HFFc6 (cell line): ENCODE measurements at regions not wholly inside any gene's neighbourhood (a gene's known extent, or its start where the extent isn't known, plus 50 kb on each side); places are given as distances from the start of the nearest gene placed in this dataset.

Experiments used
- DNase-seq: peaks from one replicate; pipeline ENCODE4 v3.0.0-alpha.2; 2018
- H3K27ac Mint-ChIP-seq: 2 replicates; pipeline ENCODE4 v1.8.0; 2020; ENCODE audit warnings: mild to moderate bottlenecking, mixed read lengths
- H3K27me3 Mint-ChIP-seq: 2 replicates; pipeline ENCODE4 v1.8.0; 2021; ENCODE audit warnings: mild to moderate bottlenecking, moderate library complexity, mixed read lengths; ENCODE audit not compliant: insufficient read depth
- H3K36me3 Mint-ChIP-seq: 2 replicates; pipeline ENCODE4 v1.8.0; 2021; ENCODE audit warnings: low read depth, mixed read lengths
- H3K4me1 Mint-ChIP-seq: 2 replicates; pipeline ENCODE4 v1.8.0; 2020; ENCODE audit warnings: low read depth, mixed read lengths
- H3K4me3 Mint-ChIP-seq: 2 replicates; pipeline ENCODE4 v1.8.0; 2020; ENCODE audit warnings: mild to moderate bottlenecking, moderate library complexity, mixed read lengths
- H3K9me3 Mint-ChIP-seq: 2 replicates; pipeline ENCODE4 v1.8.0; 2020; ENCODE audit warnings: mild to moderate bottlenecking, mixed read lengths
- TF ChIP-seq, protein P1 (sequence below): fragments of 200-600 bp; sonication (generic); IDR thresholded peaks from 2 replicates; pipeline ENCODE4 v1.5.0; 2021; ENCODE audit warnings: antibody characterized with exemption, mild to moderate bottlenecking

DNA sequence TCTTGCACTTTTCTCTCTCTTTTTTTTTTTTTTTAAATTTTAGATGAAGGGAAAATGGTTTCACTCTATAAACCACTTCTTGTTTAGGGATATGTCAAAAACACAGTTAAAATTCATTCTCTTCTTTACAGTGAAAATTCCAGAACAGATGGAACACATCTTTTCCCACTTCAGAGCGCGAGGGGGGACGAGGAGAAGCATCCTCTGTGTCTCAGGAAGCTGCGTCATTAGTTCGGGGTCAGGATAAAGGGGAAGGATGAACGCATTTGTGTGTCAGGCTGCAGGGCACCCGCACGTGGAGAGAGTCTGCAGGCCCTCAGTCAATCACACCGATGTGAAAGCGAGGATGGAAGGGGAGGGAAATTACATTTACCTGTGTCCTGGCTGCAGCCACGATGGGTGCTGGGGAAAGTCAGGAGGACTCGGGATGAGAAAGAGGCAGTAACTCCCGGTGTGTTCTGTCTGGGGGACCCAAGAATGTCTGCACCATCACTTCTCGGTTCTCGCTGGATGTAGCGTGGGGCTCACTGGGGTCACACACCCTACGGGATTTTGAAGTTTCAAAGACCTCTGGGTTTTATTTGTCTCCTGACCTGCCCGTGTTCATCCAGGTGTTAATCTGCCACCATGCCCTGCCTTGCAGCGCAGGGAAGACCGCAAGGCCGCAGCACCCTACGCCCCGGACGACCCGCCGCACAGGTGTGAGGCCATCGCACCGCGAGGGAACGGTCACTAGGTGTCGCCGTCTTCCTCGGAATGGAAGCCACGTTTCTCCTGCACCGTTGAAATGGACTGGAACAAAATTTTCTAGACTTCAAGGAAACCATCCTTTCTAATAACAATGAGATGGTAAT, 66.7 kb upstream of the PITRM1 start:
- peaks cover 6% of the 10 kb centered on the region; the same call in 1 of the 2 replicates for H3K4me1 Mint-ChIP-seq
- TF ChIP-seq, protein P1, sequence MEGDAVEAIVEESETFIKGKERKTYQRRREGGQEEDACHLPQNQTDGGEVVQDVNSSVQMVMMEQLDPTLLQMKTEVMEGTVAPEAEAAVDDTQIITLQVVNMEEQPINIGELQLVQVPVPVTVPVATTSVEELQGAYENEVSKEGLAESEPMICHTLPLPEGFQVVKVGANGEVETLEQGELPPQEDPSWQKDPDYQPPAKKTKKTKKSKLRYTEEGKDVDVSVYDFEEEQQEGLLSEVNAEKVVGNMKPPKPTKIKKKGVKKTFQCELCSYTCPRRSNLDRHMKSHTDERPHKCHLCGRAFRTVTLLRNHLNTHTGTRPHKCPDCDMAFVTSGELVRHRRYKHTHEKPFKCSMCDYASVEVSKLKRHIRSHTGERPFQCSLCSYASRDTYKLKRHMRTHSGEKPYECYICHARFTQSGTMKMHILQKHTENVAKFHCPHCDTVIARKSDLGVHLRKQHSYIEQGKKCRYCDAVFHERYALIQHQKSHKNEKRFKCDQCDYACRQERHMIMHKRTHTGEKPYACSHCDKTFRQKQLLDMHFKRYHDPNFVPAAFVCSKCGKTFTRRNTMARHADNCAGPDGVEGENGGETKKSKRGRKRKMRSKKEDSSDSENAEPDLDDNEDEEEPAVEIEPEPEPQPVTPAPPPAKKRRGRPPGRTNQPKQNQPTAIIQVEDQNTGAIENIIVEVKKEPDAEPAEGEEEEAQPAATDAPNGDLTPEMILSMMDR, result peak; percentile 94
- H3K9me3 Mint-ChIP-seq, result no peaks in the 10 kb centered on the region; the same call in 1 of the 2 replicates
- peak; percentile 49 for DNase-seq
- H3K36me3 Mint-ChIP-seq, result no peaks in the 10 kb centered on the region
- H3K27ac Mint-ChIP-seq, result no peak overlapping the region
- H3K4me3 Mint-ChIP-seq, result peak overlapping the region; percentile 27; the same call in 1 of the 2 replicates
- H3K27me3 Mint-ChIP-seq, result peaks cover 11% of the 10 kb centered on the region

DNA sequence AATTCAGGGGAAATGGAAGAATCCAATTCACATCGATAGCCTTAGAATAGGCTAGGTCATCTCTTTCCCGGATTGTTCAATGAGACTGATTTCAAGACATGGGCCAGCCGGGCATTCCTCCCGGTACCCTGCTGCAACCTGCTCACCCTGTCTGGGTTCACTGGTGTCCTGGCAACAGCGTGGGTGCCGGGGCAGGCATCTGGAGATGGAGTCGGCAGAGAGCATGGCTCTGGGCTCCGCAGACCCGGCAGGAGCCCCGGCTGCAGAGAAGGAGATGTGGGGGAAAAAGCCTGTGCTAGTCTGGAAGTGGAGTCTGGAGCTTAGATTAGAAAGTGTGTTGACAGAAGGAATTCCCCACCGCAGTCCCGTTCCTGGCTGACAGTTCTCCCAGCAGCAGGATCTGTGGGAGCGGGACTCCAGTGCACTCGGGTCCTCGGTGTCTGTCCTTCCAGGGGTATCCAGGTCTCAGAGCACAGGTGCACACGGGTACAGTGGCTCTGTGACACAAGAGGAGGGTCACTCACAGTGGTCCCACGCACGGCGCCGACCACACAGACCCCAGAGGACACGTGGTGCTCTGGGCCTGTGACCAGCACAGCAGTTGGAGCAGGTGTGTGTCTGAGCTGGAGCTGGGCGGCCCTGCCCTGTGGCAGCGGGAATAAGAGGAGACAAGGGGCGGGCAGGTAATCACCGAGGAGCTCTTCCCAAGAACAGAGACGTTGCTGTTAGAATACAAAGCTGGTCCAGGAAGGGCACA, 65.7 kb upstream of the PITRM1 start:
- H3K27me3 Mint-ChIP-seq, result peaks cover 14% of the 10 kb centered on the region
- peaks cover 6% of the 10 kb centered on the region; the same call in 1 of the 2 replicates for H3K4me1 Mint-ChIP-seq
- no peaks in the 10 kb centered on the region for H3K36me3 Mint-ChIP-seq
- no peaks in the 10 kb centered on the region; the same call in 1 of the 2 replicates for H3K9me3 Mint-ChIP-seq
- TF ChIP-seq, protein P1, result no peak
- H3K4me3 Mint-ChIP-seq, result no peak overlapping the region
- DNase-seq, result no peak
- H3K27ac Mint-ChIP-seq, result no peak overlapping the region

GRCh38 chr10:3237530-3237929, 64.9 kb upstream of the PITRM1 start:
- peaks cover 6% of the 10 kb centered on the region; the same call in 1 of the 2 replicates for H3K4me1 Mint-ChIP-seq

DNA sequence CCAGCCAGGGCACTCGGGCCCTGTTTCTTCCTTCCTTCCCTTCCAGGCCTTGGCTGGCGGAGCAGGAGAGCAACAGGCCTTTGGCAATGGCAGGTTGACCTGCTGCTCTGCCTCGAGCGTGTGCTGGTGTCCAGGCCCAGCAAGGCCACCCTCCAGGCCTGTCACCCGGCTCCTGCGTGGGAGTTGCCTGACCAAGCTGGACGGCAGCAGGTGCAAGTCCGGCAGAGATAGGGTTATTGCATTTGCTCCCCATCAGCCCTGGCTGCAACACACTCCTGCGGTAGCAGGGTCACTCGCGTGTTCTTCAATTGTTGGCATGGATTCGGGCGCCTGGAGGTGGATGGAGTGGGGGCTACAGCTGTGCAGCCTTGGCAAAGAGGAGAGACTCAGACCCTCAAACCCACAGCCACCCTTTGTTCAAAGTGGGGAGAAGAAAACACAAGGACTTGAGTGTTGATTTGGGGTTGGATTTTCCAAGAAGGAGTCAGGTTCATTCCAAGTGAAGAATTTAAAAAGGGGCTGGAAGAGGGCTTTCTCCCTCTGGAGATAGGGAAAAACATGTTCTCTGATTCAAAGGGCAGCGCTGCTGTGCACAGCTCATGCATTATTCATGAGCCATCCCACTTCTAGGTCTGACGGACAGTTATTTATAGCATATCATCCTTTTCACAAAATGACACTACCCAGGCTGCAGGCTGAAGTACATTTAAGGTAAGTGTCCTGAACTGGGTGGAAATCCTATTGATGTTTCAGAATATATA, 64.2 kb upstream of the PITRM1 start:
- TF ChIP-seq, protein P1, result no peak
- H3K4me1 Mint-ChIP-seq, result peaks cover 6% of the 10 kb centered on the region; the same call in 1 of the 2 replicates
- H3K27ac Mint-ChIP-seq, result no peak overlapping the region
- no peaks in the 10 kb centered on the region for H3K36me3 Mint-ChIP-seq
- peaks cover 14% of the 10 kb centered on the region for H3K27me3 Mint-ChIP-seq
- H3K4me3 Mint-ChIP-seq, result no peak overlapping the region
- H3K9me3 Mint-ChIP-seq, result no peaks in the 10 kb centered on the region; the same call in 1 of the 2 replicates
- no peak for DNase-seq

More at GRCh38 chr10:3237530-3237929, 64.9 kb upstream of the PITRM1 start:
- DNase-seq, result no peak
- H3K36me3 Mint-ChIP-seq, result no peaks in the 10 kb centered on the region
- H3K4me3 Mint-ChIP-seq, result no peak overlapping the region
- no peaks in the 10 kb centered on the region; the same call in 1 of the 2 replicates for H3K9me3 Mint-ChIP-seq
- peaks cover 14% of the 10 kb centered on the region for H3K27me3 Mint-ChIP-seq
- H3K27ac Mint-ChIP-seq, result no peak overlapping the region
- TF ChIP-seq, protein P1, result no peak

- no peaks in the 10 kb centered on the region; the same call in 1 of the 2 replicates for H3K9me3 Mint-ChIP-seq
- no peak for DNase-seq
- TF ChIP-seq, protein P1, result no peak
- no peaks in the 10 kb centered on the region; the same call in 1 of the 2 replicates for H3K36me3 Mint-ChIP-seq
- peaks cover 6% of the 10 kb centered on the region; the same call in 1 of the 2 replicates for H3K4me1 Mint-ChIP-seq
- H3K27me3 Mint-ChIP-seq, result peaks cover 17% of the 10 kb centered on the region
- H3K4me3 Mint-ChIP-seq, result no peak overlapping the region
- H3K27ac Mint-ChIP-seq, result no peak overlapping the region
These were observed 63.5 kb upstream of the PITRM1 start for GRCh38 chr10:3235996-3236510.
